ENCODE measurements at regions not wholly inside any gene's neighbourhood (a gene's known extent, or its start where the extent isn't known, plus 50 kb on each side); places are given as distances from the start of the nearest gene placed in this dataset.

DNA sequence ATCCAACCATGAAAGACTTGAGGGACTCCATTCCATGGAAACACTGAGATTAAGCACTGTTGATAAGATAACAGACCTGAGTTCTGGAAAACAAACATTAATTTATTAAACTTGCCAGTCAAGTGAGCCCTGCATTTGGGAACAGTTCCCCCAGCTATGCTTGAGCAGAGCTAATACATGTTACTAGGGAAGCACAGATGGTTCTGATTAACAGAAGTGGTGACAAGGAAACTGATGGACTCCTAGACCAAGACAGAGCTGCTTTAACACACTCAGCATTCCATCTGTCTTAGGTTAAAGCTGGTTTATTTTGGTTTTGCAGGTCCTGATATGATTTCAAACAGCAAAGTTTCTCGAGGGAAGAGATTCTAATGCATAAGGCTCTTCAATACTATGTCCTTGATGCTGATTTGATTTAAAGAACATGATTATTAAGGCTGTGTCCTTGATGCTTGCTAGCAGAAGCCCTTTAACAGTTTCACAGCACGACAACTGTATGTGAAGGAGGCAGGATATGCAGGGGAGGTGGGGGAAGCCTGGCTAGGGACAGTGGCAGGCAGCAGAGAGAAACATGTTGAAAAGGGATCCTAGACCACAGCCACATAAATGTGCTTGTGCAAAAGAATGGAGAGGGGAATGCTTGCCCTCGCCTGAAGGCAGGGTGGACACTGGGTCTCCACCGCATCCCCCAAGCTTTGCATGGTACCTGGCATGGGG lies 66.2 kb downstream of the ACTBL2 start:
- TF ChIP-seq, protein P1, sequence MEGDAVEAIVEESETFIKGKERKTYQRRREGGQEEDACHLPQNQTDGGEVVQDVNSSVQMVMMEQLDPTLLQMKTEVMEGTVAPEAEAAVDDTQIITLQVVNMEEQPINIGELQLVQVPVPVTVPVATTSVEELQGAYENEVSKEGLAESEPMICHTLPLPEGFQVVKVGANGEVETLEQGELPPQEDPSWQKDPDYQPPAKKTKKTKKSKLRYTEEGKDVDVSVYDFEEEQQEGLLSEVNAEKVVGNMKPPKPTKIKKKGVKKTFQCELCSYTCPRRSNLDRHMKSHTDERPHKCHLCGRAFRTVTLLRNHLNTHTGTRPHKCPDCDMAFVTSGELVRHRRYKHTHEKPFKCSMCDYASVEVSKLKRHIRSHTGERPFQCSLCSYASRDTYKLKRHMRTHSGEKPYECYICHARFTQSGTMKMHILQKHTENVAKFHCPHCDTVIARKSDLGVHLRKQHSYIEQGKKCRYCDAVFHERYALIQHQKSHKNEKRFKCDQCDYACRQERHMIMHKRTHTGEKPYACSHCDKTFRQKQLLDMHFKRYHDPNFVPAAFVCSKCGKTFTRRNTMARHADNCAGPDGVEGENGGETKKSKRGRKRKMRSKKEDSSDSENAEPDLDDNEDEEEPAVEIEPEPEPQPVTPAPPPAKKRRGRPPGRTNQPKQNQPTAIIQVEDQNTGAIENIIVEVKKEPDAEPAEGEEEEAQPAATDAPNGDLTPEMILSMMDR (IDR thresholded peaks at IDR 0.05) = no peak
- no peak for TF ChIP-seq POLR2A (IDR thresholded peaks at IDR 0.05)
